CD14-positive monocyte (primary cell): ENCODE measurements at regions not wholly inside any gene's neighbourhood (a gene's known extent, or its start where the extent isn't known, plus 50 kb on each side); places are given as distances from the start of the nearest gene placed in this dataset.

Experiments used
- DNase-seq, 3 donors: peaks; one replicate each; pipeline ENCODE4 v3.0.0-alpha.2; 2011 to 2022
- H2AFZ ChIP-seq: 2 replicates; pipeline ENCODE4 v1.6.0; 2012; ENCODE audit warnings: mild to moderate bottlenecking, low read depth, low read length, inconsistent platforms; ENCODE audit not compliant: insufficient read depth, poor library complexity, severe bottlenecking
- H3K27ac ChIP-seq, 2 donors: 1 replicate in 1 of 2; 2 replicates in 1 of 2; pipeline ENCODE4 v1.5.1; 2012 to 2013; ENCODE audit warnings: low read length in 2 of 2, control low read depth in 1 of 2, inconsistent platforms in 1 of 2, low read depth in 1 of 2, mild to moderate bottlenecking in 1 of 2
- H3K27me3 ChIP-seq, 2 donors: one replicate each; pipeline versions ENCODE4 v1.6.0 to v1.6.1; 2011 to 2013; ENCODE audit warnings: low read length in 2 of 2; ENCODE audit not compliant: control insufficient read depth in 2 of 2, insufficient read depth in 2 of 2
- H3K36me3 ChIP-seq, 2 donors: replicated peaks in 1 of 2; 1 replicate in 1 of 2; 2 replicates in 1 of 2; pipeline versions ENCODE4 v1.5.1 to v1.6.1; 2012 to 2013; ENCODE audit warnings: low read length in 2 of 2, control low read depth in 1 of 2, inconsistent platforms in 1 of 2, mild to moderate bottlenecking in 1 of 2; ENCODE audit not compliant: insufficient read depth in 2 of 2, control insufficient read depth in 1 of 2
- H3K4me1 ChIP-seq, 2 donors: 1 replicate in 1 of 2; 2 replicates in 1 of 2; pipeline versions ENCODE4 v1.5.1 to v1.6.1; 2012 to 2013; ENCODE audit warnings: low read length in 2 of 2, control low read depth in 1 of 2, inconsistent platforms in 1 of 2, mild to moderate bottlenecking in 1 of 2, moderate library complexity in 1 of 2; ENCODE audit not compliant: insufficient read depth in 2 of 2, control insufficient read depth in 1 of 2
- H3K4me2 ChIP-seq: replicated peaks from 2 replicates; pipeline ENCODE3; 2012; ENCODE audit warnings: low read length, moderate library complexity, mild to moderate bottlenecking; ENCODE audit not compliant: poor library complexity, severe bottlenecking; ENCODE audit errors: extremely low read depth
- H3K4me3 ChIP-seq, 3 experiments: fragments of 200-600 bp in 1 of 3; sonication (generic) in 1 of 3; replicated peaks in 1 of 3; 1 replicate in 2 of 3; 2 replicates in 1 of 3; pipeline ENCODE4 v1.5.1; 2011 to 2013; ENCODE audit warnings: low read length in 3 of 3, mild to moderate bottlenecking in 3 of 3, control low read depth in 2 of 3, low read depth in 2 of 3, inconsistent platforms in 1 of 3, moderate library complexity in 1 of 3
- H3K79me2 ChIP-seq: 2 replicates; pipeline ENCODE4 v1.6.0; 2012; ENCODE audit warnings: mild to moderate bottlenecking, control low read depth, inconsistent platforms, low read length, moderate library complexity; ENCODE audit not compliant: insufficient read depth
- H3K9ac ChIP-seq: 2 replicates; pipeline ENCODE4 v1.6.0; 2017; ENCODE audit warnings: low read length, mild to moderate bottlenecking; ENCODE audit not compliant: insufficient read depth, poor library complexity, severe bottlenecking
- H3K9me3 ChIP-seq, 2 donors: replicated peaks in 1 of 2; 1 replicate in 1 of 2; 2 replicates in 1 of 2; pipeline versions ENCODE4 v1.5.1 to v1.6.1; 2012 to 2013; ENCODE audit warnings: low read length in 2 of 2, control low read depth in 1 of 2; ENCODE audit not compliant: control insufficient read depth in 1 of 2, insufficient read depth in 1 of 2
- H4K20me1 ChIP-seq: 2 replicates; pipeline ENCODE4 v1.6.0; 2012; ENCODE audit warnings: mild to moderate bottlenecking, low read length, control low read depth, moderate library complexity; ENCODE audit not compliant: insufficient read depth
- H3K27ac Mint-ChIP-seq, 7 donors: one replicate each; pipeline ENCODE4 v1.8.0; 2020; ENCODE audit warnings: mild to moderate bottlenecking in 7 of 7, mixed read lengths in 7 of 7, moderate library complexity in 6 of 7, inconsistent platforms in 2 of 7
- H3K27me3 Mint-ChIP-seq, 3 donors: one replicate each; pipeline ENCODE4 v1.8.0; 2021 to 2022; ENCODE audit warnings: low read depth in 3 of 3, mild to moderate bottlenecking in 3 of 3, mixed read lengths in 3 of 3, moderate library complexity in 3 of 3, inconsistent platforms in 1 of 3
- H3K36me3 Mint-ChIP-seq, 2 donors: one replicate each; pipeline ENCODE4 v1.8.0; 2020; ENCODE audit warnings: mixed read lengths in 2 of 2, inconsistent platforms in 1 of 2, mild to moderate bottlenecking in 1 of 2
- H3K4me1 Mint-ChIP-seq: one replicate; pipeline ENCODE4 v1.8.0; 2020; ENCODE audit warnings: mild to moderate bottlenecking, mixed read lengths
- H3K4me3 Mint-ChIP-seq, 2 donors: one replicate each; pipeline ENCODE4 v1.8.0; 2020; ENCODE audit warnings: mild to moderate bottlenecking in 2 of 2, mixed read lengths in 2 of 2, moderate library complexity in 1 of 2
- H3K9me3 Mint-ChIP-seq, 7 donors: one replicate each; pipeline ENCODE4 v1.8.0; 2020 to 2022; ENCODE audit warnings: mixed read lengths in 7 of 7, mild to moderate bottlenecking in 6 of 7, moderate library complexity in 6 of 7, inconsistent platforms in 2 of 7
- CTCF ChIP-seq: fragments of 200-600 bp; IDR thresholded peaks from one replicate; pipeline ENCODE4 v1.8.0; 2022; ENCODE audit warnings: antibody characterized with exemption, mild to moderate bottlenecking
- WGBS: methylation state at CpG from one replicate; pipeline ENCODE4 v1.1.5; 2013; ENCODE audit warnings: missing lambda C conversion rate; ENCODE audit not compliant: insufficient coverage; 5-methylcytosine and 5-hydroxymethylcytosine counted together
- intact Hi-C, 2 donors: fragments of 100-400 bp; cut with micrococcal nuclease; formaldehyde crosslinking; loops; one replicate each; pipeline versions ENCODE4 v1.15.0 to v1.15.1; 2023

GRCh38 chr16:89034573-89034961 lies 57.6 kb upstream of the CBFA2T3 start:
- peaks cover 10 to 19% (median 12%) of the 10 kb centered on the region in 3 donors for H3K27me3 Mint-ChIP-seq
- peaks cover 0 to 10% (median 7%) of the 10 kb centered on the region in 7 donors for H3K9me3 Mint-ChIP-seq
- H3K27ac Mint-ChIP-seq = no peak overlapping the region
- Histone ChIP-seq H3K27ac (no peak overlapping the region), H3K36me3 (no peaks in the 10 kb centered on the region), H2AFZ (no peak overlapping the region), H3K79me2 (no peaks in the 10 kb centered on the region), H3K4me2 (no peak overlapping the region), H3K4me1 (peaks cover 28 to 32% of the 10 kb centered on the region in 2 donors), H4K20me1 (no peaks in the 10 kb centered on the region), H3K9me3 (peaks cover 0 to 4% of the 10 kb centered on the region in 2 donors), H3K9ac (no peak overlapping the region), H3K27me3 (peaks cover 0 to 4% of the 10 kb centered on the region in 2 donors), H3K4me3 (no peak overlapping the region)
- DNase-seq = no peak
- no peak overlapping the region for H3K4me3 Mint-ChIP-seq
- H3K4me1 Mint-ChIP-seq = peaks cover 30% of the 10 kb centered on the region
- WGBS = 73% methylated on average over 7 of the region's 10 CpGs
- intact Hi-C loops = loop anchor here (10.0 kb wide), 1 partner anchor 90 kb away; no protein-coding TSS in a partner anchor
- peaks cover 3 to 6% of the 10 kb centered on the region in 2 donors for H3K36me3 Mint-ChIP-seq
- TF ChIP-seq CTCF = no peak

- H3K27ac ChIP-seq = no peak overlapping the region
- H3K36me3 ChIP-seq = no peaks in the 10 kb centered on the region
- intact Hi-C loops = loop anchor here (10.0 kb wide), 1 partner anchor 90 kb away; no protein-coding TSS in a partner anchor
- H3K9me3 ChIP-seq = peaks cover 0 to 4% of the 10 kb centered on the region in 2 donors
- H3K9me3 Mint-ChIP-seq = peaks cover 0 to 10% (median 7%) of the 10 kb centered on the region in 7 donors
- H3K4me1 ChIP-seq = peaks cover 28 to 32% of the 10 kb centered on the region in 2 donors
- no peak overlapping the region for H2AFZ ChIP-seq
- no peak overlapping the region for H3K27ac Mint-ChIP-seq
- DNase-seq = no peak
- H3K36me3 Mint-ChIP-seq = peaks cover 3 to 6% of the 10 kb centered on the region in 2 donors
- peaks cover 30% of the 10 kb centered on the region for H3K4me1 Mint-ChIP-seq
- H4K20me1 ChIP-seq = no peaks in the 10 kb centered on the region
- no peak overlapping the region for H3K4me3 Mint-ChIP-seq
- WGBS = 91% methylated on average over 7 of the region's 23 CpGs
- no peak overlapping the region for H3K9ac ChIP-seq
- peaks cover 10 to 19% (median 12%) of the 10 kb centered on the region in 3 donors for H3K27me3 Mint-ChIP-seq
- no peak overlapping the region for H3K4me3 ChIP-seq
- H3K79me2 ChIP-seq = no peaks in the 10 kb centered on the region
- no peak for TF ChIP-seq CTCF
- no peak overlapping the region for H3K4me2 ChIP-seq
- peaks cover 0 to 4% of the 10 kb centered on the region in 2 donors for H3K27me3 ChIP-seq
These were observed 58.1 kb upstream of the CBFA2T3 start for GRCh38 chr16:89034971-89035668.
